Mesendoderm (in vitro differentiated cells): ENCODE measurements at regions not wholly inside any gene's neighbourhood (a gene's known extent, or its start where the extent isn't known, plus 50 kb on each side); places are given as distances from the start of the nearest gene placed in this dataset.

Source experiments
- DNase-seq: peaks from one replicate; pipeline ENCODE4 v3.0.0; 2013
- H2AK5ac ChIP-seq: 2 replicates; pipeline ENCODE4 v1.6.1; 2013; ENCODE audit warnings: low read length, inconsistent platforms
- H2BK120ac ChIP-seq: 2 replicates; pipeline ENCODE4 v1.6.1; 2013; ENCODE audit warnings: low read depth, mild to moderate bottlenecking, low read length, moderate library complexity, mixed read lengths
- H2BK15ac ChIP-seq: replicated peaks from 2 replicates; pipeline ENCODE4 v1.6.1; 2013; ENCODE audit warnings: low read depth, mild to moderate bottlenecking, moderate library complexity
- H2BK5ac ChIP-seq: 2 replicates; pipeline ENCODE4 v1.6.1; 2013; ENCODE audit warnings: low read length, inconsistent platforms
- H3K18ac ChIP-seq: 2 replicates; pipeline ENCODE4 v1.6.1; 2013; ENCODE audit warnings: mild to moderate bottlenecking, low read length, mixed read lengths
- H3K23ac ChIP-seq: one replicate; pipeline ENCODE4 v1.6.1; 2013; ENCODE audit warnings: low read length
- H3K27ac ChIP-seq: 2 replicates; pipeline ENCODE4 v1.5.1; 2013; ENCODE audit warnings: low read depth, mild to moderate bottlenecking, inconsistent platforms, low read length, moderate library complexity
- H3K27me3 ChIP-seq: 2 replicates; pipeline ENCODE4 v1.6.1; 2013; ENCODE audit warnings: low read length, control low read depth, mild to moderate bottlenecking, inconsistent platforms; ENCODE audit not compliant: insufficient read depth, poor library complexity
- H3K36me3 ChIP-seq: 2 replicates; pipeline ENCODE4 v1.6.1; 2013; ENCODE audit warnings: low read length, inconsistent platforms; ENCODE audit not compliant: control insufficient read depth, insufficient read depth
- H3K4ac ChIP-seq: one replicate; pipeline ENCODE4 v1.6.1; 2013; ENCODE audit warnings: low read depth, mild to moderate bottlenecking, low read length, moderate library complexity
- H3K4me1 ChIP-seq: 2 replicates; pipeline ENCODE4 v1.6.1; 2013; ENCODE audit warnings: low read depth, low read length, inconsistent platforms; ENCODE audit not compliant: control insufficient read depth
- H3K4me2 ChIP-seq: 2 replicates; pipeline ENCODE4 v1.6.1; 2013; ENCODE audit warnings: low read length
- H3K4me3 ChIP-seq: 2 replicates; pipeline ENCODE4 v1.5.1; 2013; ENCODE audit warnings: mild to moderate bottlenecking, low read length
- H3K56ac ChIP-seq: one replicate; pipeline ENCODE4 v1.6.1; 2013; ENCODE audit warnings: low read length
- H3K79me1 ChIP-seq: 2 replicates; pipeline ENCODE4 v1.6.1; 2013; ENCODE audit warnings: low read length, inconsistent platforms
- H3K79me2 ChIP-seq: 2 replicates; pipeline ENCODE4 v1.6.1; 2013; ENCODE audit warnings: mild to moderate bottlenecking, low read length; ENCODE audit not compliant: control insufficient read depth, insufficient read depth
- H3K9ac ChIP-seq: 2 replicates; pipeline ENCODE4 v1.6.1; 2013; ENCODE audit warnings: low read length, inconsistent platforms
- H4K5ac ChIP-seq: one replicate; pipeline ENCODE4 v1.6.1; 2013; ENCODE audit warnings: low read length
- H4K8ac ChIP-seq: one replicate; pipeline ENCODE4 v1.6.1; 2013; ENCODE audit warnings: low read depth, mild to moderate bottlenecking, control low read depth, low read length, moderate library complexity
- WGBS: extraction: QIAGEN DNeasy Blood & Tissue Kit; methylation state at CpG from one replicate; pipeline ENCODE4 v1.1.7; 2013; ENCODE audit warnings: low lambda C conversion rate, missing lambda C conversion rate; ENCODE audit not compliant: insufficient coverage; ENCODE audit errors: extremely low coverage; 5-methylcytosine and 5-hydroxymethylcytosine counted together

DNA sequence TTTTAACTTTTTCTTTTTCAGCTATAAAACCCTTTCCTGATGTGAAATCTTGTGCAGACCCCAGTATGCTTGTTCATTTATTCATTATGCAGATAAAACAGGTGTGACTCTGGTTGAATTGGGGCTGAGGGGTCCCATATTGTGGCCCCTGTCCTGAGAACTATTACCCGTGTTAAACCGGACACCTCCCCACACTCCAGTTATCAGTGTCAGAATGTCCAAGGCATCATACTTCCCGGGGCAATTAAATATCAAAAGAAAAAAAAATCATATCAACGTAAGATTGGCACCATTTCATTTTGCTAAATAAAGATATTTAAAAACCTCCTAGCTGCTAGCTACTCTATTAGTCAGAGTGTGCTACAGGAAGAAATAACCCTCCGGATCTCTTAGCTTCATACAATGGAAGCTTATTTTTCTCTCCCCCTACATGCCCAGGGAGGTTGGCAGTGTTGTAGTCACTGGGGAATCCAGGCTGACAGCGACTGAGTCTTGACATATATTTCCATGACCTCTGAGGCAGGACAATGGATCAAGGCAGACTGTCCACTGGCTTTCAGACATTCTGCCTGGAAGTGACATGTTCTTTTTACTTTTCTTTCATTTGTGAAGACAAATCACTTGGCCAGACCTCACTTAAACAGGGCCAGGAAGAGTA, 170.0 kb downstream of the SEC61B start:
- no CpG with 5 or more reads among the region's 6 CpGs for WGBS
- Histone ChIP-seq H3K36me3 (no peaks in the 10 kb centered on the region), H2BK15ac (no peak overlapping the region), H2BK120ac (no peak overlapping the region), H3K79me2 (no peaks in the 10 kb centered on the region), H3K4me2 (no peak overlapping the region), H3K18ac (no peak overlapping the region), H3K4me1 (no peaks in the 10 kb centered on the region), H3K56ac (no peak overlapping the region), H3K23ac (no peak overlapping the region), H2BK5ac (no peak overlapping the region), H3K4ac (no peak overlapping the region), H4K8ac (no peak overlapping the region), H3K27ac (no peak overlapping the region), H4K5ac (no peak overlapping the region), H3K9ac (no peak overlapping the region), H3K79me1 (no peaks in the 10 kb centered on the region), H3K27me3 (no peaks in the 10 kb centered on the region), H3K4me3 (no peak overlapping the region), H2AK5ac (no peak overlapping the region)
- DNase-seq: no peak

DNA sequence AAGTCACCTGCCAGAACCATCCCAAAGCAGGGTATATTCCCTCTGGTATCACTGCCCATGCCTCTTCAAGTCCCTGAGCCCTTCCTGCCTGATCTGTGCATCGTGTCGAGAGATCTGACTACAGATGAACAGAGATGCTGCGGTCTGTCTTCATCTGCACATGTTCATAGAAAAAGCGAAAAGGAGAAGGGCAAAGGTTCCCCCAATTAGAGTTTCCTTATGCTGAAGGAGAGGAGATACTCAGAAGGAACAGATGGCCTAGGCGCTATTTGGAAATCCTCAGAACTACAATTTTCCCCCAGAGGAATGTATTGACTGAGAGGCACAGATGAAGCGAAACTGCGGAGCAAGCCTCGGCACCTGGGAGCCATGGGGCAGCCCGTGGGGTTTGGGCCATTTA, 170.9 kb downstream of the SEC61B start:
- Histone ChIP-seq H3K27me3 (no peaks in the 10 kb centered on the region), H3K56ac (no peak overlapping the region), H3K4me1 (no peaks in the 10 kb centered on the region), H3K23ac (no peak overlapping the region), H4K5ac (no peak overlapping the region), H3K4me3 (no peak overlapping the region), H3K79me1 (no peaks in the 10 kb centered on the region), H3K79me2 (no peaks in the 10 kb centered on the region), H3K4me2 (no peak overlapping the region), H2AK5ac (no peak overlapping the region), H3K9ac (no peak overlapping the region), H2BK15ac (no peak overlapping the region), H4K8ac (no peak overlapping the region), H3K36me3 (no peaks in the 10 kb centered on the region), H3K4ac (no peak overlapping the region), H2BK5ac (no peak overlapping the region), H3K27ac (no peak overlapping the region), H2BK120ac (peak overlapping the region; percentile 65), H3K18ac (peak overlapping the region; percentile 44)
- no peak for DNase-seq
- WGBS: no CpG with 5 or more reads among the region's 9 CpGs

DNA sequence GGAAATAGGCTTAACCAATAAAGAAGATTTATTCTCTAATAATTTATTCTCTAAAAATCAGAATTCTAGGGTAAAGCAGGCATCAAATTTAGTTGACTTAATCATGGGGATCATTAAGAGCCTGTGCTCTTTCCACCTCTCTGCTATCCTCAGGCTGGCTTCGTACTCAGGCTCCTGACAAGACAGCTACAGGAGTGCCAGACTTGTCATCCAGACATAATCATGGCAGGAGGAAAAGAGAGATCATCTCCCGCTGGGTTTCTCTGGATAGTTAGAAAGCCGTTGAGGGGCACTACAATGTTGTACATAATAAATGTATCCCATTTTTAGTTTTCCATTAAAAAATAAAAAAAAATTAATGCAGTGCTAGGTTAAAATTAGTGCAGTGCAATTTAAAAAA, 171.9 kb downstream of the SEC61B start:
- Histone ChIP-seq H2BK5ac (no peak overlapping the region), H3K4me1 (no peaks in the 10 kb centered on the region), H3K79me1 (no peaks in the 10 kb centered on the region), H3K4ac (no peak overlapping the region), H3K56ac (no peak overlapping the region), H3K27me3 (no peaks in the 10 kb centered on the region), H3K18ac (no peak overlapping the region), H3K79me2 (no peaks in the 10 kb centered on the region), H2AK5ac (no peak overlapping the region), H3K9ac (no peak overlapping the region), H4K8ac (no peak overlapping the region), H3K36me3 (no peaks in the 10 kb centered on the region), H3K4me2 (no peak overlapping the region), H3K4me3 (no peak overlapping the region), H4K5ac (no peak overlapping the region), H3K23ac (no peak overlapping the region), H2BK15ac (no peak overlapping the region), H2BK120ac (no peak overlapping the region), H3K27ac (no peak overlapping the region)
- no CpG with 5 or more reads among the region's 3 CpGs for WGBS
- peak; percentile 29 for DNase-seq

DNA sequence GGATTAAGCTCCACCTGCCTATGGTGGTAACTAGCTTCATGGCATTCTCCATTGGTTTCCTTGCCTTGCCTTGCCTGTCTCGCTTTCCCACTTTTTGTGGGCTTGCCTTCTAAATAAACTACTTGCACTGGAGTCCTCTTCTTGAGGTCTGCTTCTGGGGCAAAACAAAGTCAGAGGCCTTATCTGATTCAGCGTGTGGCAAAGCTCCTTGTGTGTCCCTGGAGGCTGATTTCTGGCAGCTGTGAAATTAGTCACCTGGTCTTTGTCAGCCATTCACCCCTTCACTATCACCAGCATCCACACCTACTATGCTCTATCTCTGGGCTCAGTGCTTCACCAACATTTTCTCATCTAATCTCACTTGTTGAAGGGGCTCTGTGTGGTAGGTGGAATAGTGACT, 176.2 kb downstream of the SEC61B start:
- Histone ChIP-seq H2BK15ac (no peak overlapping the region), H4K5ac (no peak overlapping the region), H3K56ac (no peak overlapping the region), H3K18ac (no peak overlapping the region), H3K4me2 (no peak overlapping the region), H3K23ac (no peak overlapping the region), H3K4me3 (no peak overlapping the region), H2BK5ac (no peak overlapping the region), H3K4ac (no peak overlapping the region), H3K79me2 (no peaks in the 10 kb centered on the region), H3K79me1 (no peaks in the 10 kb centered on the region), H3K27me3 (no peaks in the 10 kb centered on the region), H3K4me1 (no peaks in the 10 kb centered on the region), H4K8ac (no peak overlapping the region), H2AK5ac (no peak overlapping the region), H2BK120ac (no peak overlapping the region), H3K9ac (no peak overlapping the region), H3K27ac (no peak overlapping the region), H3K36me3 (no peaks in the 10 kb centered on the region)
- no CpG with 5 or more reads among the region's 2 CpGs for WGBS
- DNase-seq: peak; percentile 44

DNA sequence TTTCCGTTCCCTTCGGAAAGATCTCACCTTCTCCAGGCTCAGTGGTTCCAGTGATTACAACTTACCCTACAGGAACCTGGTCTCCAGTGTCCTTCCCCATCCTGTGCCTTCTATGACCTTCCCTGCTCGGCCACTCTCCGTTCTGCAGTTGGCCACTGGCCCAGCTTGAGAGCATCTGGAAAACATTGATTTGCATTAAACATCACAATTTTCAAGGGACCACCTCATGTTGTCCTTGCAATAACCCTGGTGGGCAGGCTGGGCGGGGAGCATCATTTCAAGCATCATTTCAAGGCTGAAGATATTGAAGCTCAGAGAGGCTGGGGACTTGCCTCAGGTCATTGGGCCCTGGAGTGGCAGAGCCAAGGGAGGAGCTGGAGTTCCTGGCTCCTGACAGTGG, 177.4 kb downstream of the SEC61B start:
- H3K4me2 ChIP-seq: no peak overlapping the region
- no peak overlapping the region for H4K8ac ChIP-seq
- no peak overlapping the region for H3K4me3 ChIP-seq
- H4K5ac ChIP-seq: no peak overlapping the region
- no peaks in the 10 kb centered on the region for H3K36me3 ChIP-seq
- no peak overlapping the region for H3K9ac ChIP-seq
- H3K79me1 ChIP-seq: no peaks in the 10 kb centered on the region
- no peak overlapping the region for H3K27ac ChIP-seq
- no peaks in the 10 kb centered on the region for H3K27me3 ChIP-seq
- no peak overlapping the region for H3K18ac ChIP-seq
- WGBS: no CpG with 5 or more reads among the region's 5 CpGs
- H3K4ac ChIP-seq: no peak overlapping the region
- no peaks in the 10 kb centered on the region for H3K4me1 ChIP-seq
- no peak overlapping the region for H2AK5ac ChIP-seq
- H2BK15ac ChIP-seq: no peak overlapping the region
- no peak overlapping the region for H2BK120ac ChIP-seq
- no peak overlapping the region for H2BK5ac ChIP-seq
- DNase-seq: no peak
- H3K56ac ChIP-seq: no peak overlapping the region
- no peak overlapping the region for H3K23ac ChIP-seq
- H3K79me2 ChIP-seq: no peaks in the 10 kb centered on the region

DNA sequence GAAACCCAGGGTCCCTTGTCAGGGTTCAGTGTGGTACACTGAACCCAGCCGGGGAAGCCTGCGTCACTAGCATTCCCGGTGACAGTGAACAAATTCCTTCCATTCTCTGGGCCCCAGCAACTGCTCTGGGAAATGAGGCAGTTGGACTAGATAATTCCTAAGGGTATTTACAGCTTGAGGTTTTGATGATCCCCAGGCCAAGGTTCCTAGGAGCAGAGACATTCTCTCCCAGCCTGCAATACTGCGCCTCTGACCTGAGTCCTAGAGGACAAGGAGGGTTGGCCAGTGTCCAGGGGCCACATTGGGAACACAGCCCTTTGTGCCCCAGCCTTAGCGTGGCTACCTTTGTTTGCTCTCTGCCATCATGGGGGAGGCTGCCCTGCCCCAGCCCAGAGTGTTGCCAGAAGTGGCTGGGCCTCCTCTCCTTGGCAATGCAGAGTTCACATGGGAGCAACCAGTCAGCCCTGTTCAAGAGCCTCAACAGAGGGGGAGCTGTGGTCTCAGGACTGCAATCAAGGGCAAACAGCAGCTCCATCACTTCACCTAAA, 178.2 kb downstream of the SEC61B start:
- Histone ChIP-seq H3K79me1 (no peaks in the 10 kb centered on the region), H3K79me2 (no peaks in the 10 kb centered on the region), H3K56ac (no peak overlapping the region), H2BK120ac (no peak overlapping the region), H3K4me3 (no peak overlapping the region), H3K9ac (no peak overlapping the region), H3K4me1 (no peaks in the 10 kb centered on the region), H3K23ac (no peak overlapping the region), H2AK5ac (no peak overlapping the region), H4K8ac (no peak overlapping the region), H3K27ac (no peak overlapping the region), H3K4ac (no peak overlapping the region), H3K4me2 (no peak overlapping the region), H2BK5ac (no peak overlapping the region), H3K18ac (no peak overlapping the region), H3K36me3 (no peaks in the 10 kb centered on the region), H2BK15ac (no peak overlapping the region), H4K5ac (no peak overlapping the region), H3K27me3 (no peaks in the 10 kb centered on the region)
- peak; percentile 29 for DNase-seq
- no CpG with 5 or more reads among the region's 5 CpGs for WGBS
